HL-60 (cell line): ENCODE measurements at regions not wholly inside any gene's neighbourhood (a gene's known extent, or its start where the extent isn't known, plus 50 kb on each side); places are given as distances from the start of the nearest gene placed in this dataset.
"Not testable (repeated sequence)": the region's sequence is repeated elsewhere in the genome, so short reads cannot be mapped to it uniquely, and the experiment has no call there.

ENCODE experiments used
- DNase-seq, 2 experiments: peaks; one replicate each; pipeline ENCODE4 v3.0.0-alpha.2; 2010 to 2020; ENCODE audit warnings: low read depth in 1 of 2, low spot score in 1 of 2
- H3K27ac ChIP-seq: fragments of 250-450 bp; sonication (Bioruptor Pico); replicated peaks from 2 replicates; pipeline ENCODE4 v1.5.1; 2020; ENCODE audit warnings: mild to moderate bottlenecking, moderate library complexity
- H3K27me3 ChIP-seq: fragments of 250-450 bp; sonication (Bioruptor Pico); 2 replicates; pipeline ENCODE4 v1.5.1; 2021; ENCODE audit warnings: mild to moderate bottlenecking, moderate library complexity; ENCODE audit not compliant: insufficient read depth, poor library complexity, severe bottlenecking
- H3K4me3 ChIP-seq: replicated peaks from 2 replicates; pipeline ENCODE4 v1.5.1; 2011; ENCODE audit warnings: mild to moderate bottlenecking, control low read depth, low read length; ENCODE audit not compliant: insufficient read depth
- CTCF ChIP-seq: IDR thresholded peaks from one replicate; pipeline ENCODE4 v1.5.1; 2011; ENCODE audit warnings: low read length, control low read depth, inconsistent platforms; ENCODE audit not compliant: insufficient read depth
- GABPA ChIP-seq: IDR thresholded peaks from 2 replicates; pipeline ENCODE4 v1.6.1; 2012; ENCODE audit warnings: low read depth
- POLR2AphosphoS5 ChIP-seq: IDR thresholded peaks from 2 replicates; pipeline ENCODE4 v1.6.1; 2012; ENCODE audit warnings: low read depth
- REST ChIP-seq: IDR thresholded peaks from 2 replicates; pipeline ENCODE4 v1.6.1; 2012; ENCODE audit warnings: low read depth; ENCODE audit not compliant: insufficient replicate concordance
- SPI1 ChIP-seq: IDR thresholded peaks from 2 replicates; pipeline ENCODE4 v1.6.1; 2012; ENCODE audit warnings: low read depth, mild to moderate bottlenecking, borderline replicate concordance

- TF ChIP-seq GABPA: no peak
- TF ChIP-seq POLR2AphosphoS5: no peak
- TF ChIP-seq REST: no peak
- TF ChIP-seq SPI1: no peak
- H3K4me3 ChIP-seq: no peak overlapping the region
- no peak overlapping the region for H3K27ac ChIP-seq
- DNase-seq: no peak
- no peaks in the 10 kb centered on the region for H3K27me3 ChIP-seq
These were observed 78.5 kb downstream of the TTLL2 start for GRCh38 chr6:167403427-167403826.

- no peak for DNase-seq
- H3K27ac ChIP-seq: no peak overlapping the region
- TF ChIP-seq GABPA: no peak
- TF ChIP-seq REST: no peak
- no peak for TF ChIP-seq CTCF
- TF ChIP-seq POLR2AphosphoS5: no peak
- no peak for TF ChIP-seq SPI1
- H3K27me3 ChIP-seq: no peaks in the 10 kb centered on the region
- no peak overlapping the region for H3K4me3 ChIP-seq
These were observed 79.6 kb downstream of the TTLL2 start for GRCh38 chr6:167404385-167405049.

- no peak for DNase-seq
- TF ChIP-seq REST (no peak), POLR2AphosphoS5 (no peak), SPI1 (no peak), CTCF (no peak)
- H3K4me3 ChIP-seq: no peak overlapping the region
- H3K27me3 ChIP-seq: no peaks in the 10 kb centered on the region
- no peak overlapping the region for H3K27ac ChIP-seq
These were observed 81.1 kb downstream of the TTLL2 start for GRCh38 chr6:167405778-167406532.

GRCh38 chr6:167406533-167407238 is 81.8 kb downstream of the TTLL2 start:
- not testable (repeated sequence) for DNase-seq, H3K4me3 ChIP-seq, H3K27ac ChIP-seq, H3K27me3 ChIP-seq
